RWPE2 (cell line): ENCODE measurements at regions not wholly inside any gene's neighbourhood (a gene's known extent, or its start where the extent isn't known, plus 50 kb on each side); places are given as distances from the start of the nearest gene placed in this dataset.

ENCODE experiments used
- ATAC-seq: fragments of 200-7000 bp; cut with Tn5 transposase; 3 replicates; pipeline ENCODE4 v1.9.1; 2021; ENCODE audit warnings: low read depth
- DNase-seq: peaks from one replicate; pipeline ENCODE4 v3.0.0-alpha.2; 2020; ENCODE audit warnings: low spot score
- H3K27ac ChIP-seq: fragments of 450-650 bp; 2 replicates; pipeline ENCODE4 v1.5.1; 2017; ENCODE audit warnings: mild to moderate bottlenecking; ENCODE audit not compliant: poor library complexity, severe bottlenecking
- H3K27me3 ChIP-seq: fragments of 250-450 bp; sonication (Bioruptor Pico); 2 replicates; pipeline ENCODE4 v1.5.1; 2021; ENCODE audit warnings: mild to moderate bottlenecking, moderate library complexity; ENCODE audit not compliant: insufficient read depth, poor library complexity, severe bottlenecking
- H3K36me3 ChIP-seq: fragments of 250-450 bp; sonication (Bioruptor Pico); 2 replicates; pipeline ENCODE4 v1.5.1; 2020; ENCODE audit warnings: low read depth, mild to moderate bottlenecking, moderate library complexity
- H3K4me1 ChIP-seq: fragments of 250-450 bp; sonication (Bioruptor Pico); 2 replicates; pipeline ENCODE4 v1.5.1; 2021; ENCODE audit warnings: mild to moderate bottlenecking, moderate library complexity; ENCODE audit not compliant: insufficient read depth, poor library complexity, severe bottlenecking
- H3K4me3 ChIP-seq: fragments of 250-450 bp; sonication (Bioruptor Pico); 2 replicates; pipeline ENCODE4 v1.5.1; 2021; ENCODE audit warnings: mild to moderate bottlenecking, moderate library complexity; ENCODE audit not compliant: severe bottlenecking
- H3K9me3 ChIP-seq: fragments of 250-450 bp; sonication (Bioruptor Pico); 2 replicates; pipeline ENCODE4 v1.5.1; 2021; ENCODE audit warnings: mild to moderate bottlenecking, moderate library complexity; ENCODE audit not compliant: severe bottlenecking
- CTCF ChIP-seq: fragments of 450-650 bp; IDR thresholded peaks from one replicate; pipeline ENCODE4 v1.5.1; 2017; ENCODE audit warnings: mild to moderate bottlenecking, moderate library complexity; ENCODE audit not compliant: poor library complexity, severe bottlenecking

- no peak overlapping the region for H3K27ac ChIP-seq
- no peak for DNase-seq
Observed at GRCh38 chr1:218718206-218718605, 373.1 kb downstream of the TGFB2 start.

GRCh38 chr1:218718977-218719376 lies 373.8 kb downstream of the TGFB2 start:
- no peak for TF ChIP-seq CTCF
- H3K27ac ChIP-seq: no peak overlapping the region
- no peak for ATAC-seq
- DNase-seq: no peak
- H3K36me3 ChIP-seq: no peaks in the 10 kb centered on the region
- no peaks in the 10 kb centered on the region for H3K9me3 ChIP-seq
- H3K27me3 ChIP-seq: no peaks in the 10 kb centered on the region
- no peak overlapping the region for H3K4me3 ChIP-seq
- no peaks in the 10 kb centered on the region for H3K4me1 ChIP-seq

More at GRCh38 chr1:218718206-218718605, 373.1 kb downstream of the TGFB2 start:
- H3K4me1 ChIP-seq: no peaks in the 10 kb centered on the region
- no peak for ATAC-seq
- no peaks in the 10 kb centered on the region for H3K9me3 ChIP-seq
- no peaks in the 10 kb centered on the region for H3K36me3 ChIP-seq
- TF ChIP-seq CTCF: no peak
- H3K27me3 ChIP-seq: no peaks in the 10 kb centered on the region
- H3K4me3 ChIP-seq: no peak overlapping the region

GRCh38 chr1:218728898-218729565 lies 383.9 kb downstream of the TGFB2 start:
- H3K27me3 ChIP-seq: no peaks in the 10 kb centered on the region
- H3K4me3 ChIP-seq: no peak overlapping the region
- H3K9me3 ChIP-seq: no peaks in the 10 kb centered on the region
- H3K4me1 ChIP-seq: no peaks in the 10 kb centered on the region
- H3K27ac ChIP-seq: no peak overlapping the region
- ATAC-seq (no peak), DNase-seq (no peak)
- H3K36me3 ChIP-seq: no peaks in the 10 kb centered on the region
- TF ChIP-seq CTCF: no peak

GRCh38 chr1:218735436-218736032 lies 390.4 kb downstream of the TGFB2 start:
- Histone ChIP-seq H3K36me3 (no peaks in the 10 kb centered on the region), H3K27me3 (no peaks in the 10 kb centered on the region), H3K4me3 (no peak overlapping the region), H3K4me1 (no peaks in the 10 kb centered on the region), H3K27ac (no peak overlapping the region), H3K9me3 (no peaks in the 10 kb centered on the region)
- ATAC-seq: no peak
- no peak for TF ChIP-seq CTCF
- DNase-seq: no peak

GRCh38 chr1:218739426-218739825 lies 394.3 kb downstream of the TGFB2 start:
- Histone ChIP-seq H3K4me1 (no peaks in the 10 kb centered on the region), H3K27ac (no peak overlapping the region), H3K4me3 (no peak overlapping the region), H3K27me3 (no peaks in the 10 kb centered on the region), H3K36me3 (no peaks in the 10 kb centered on the region), H3K9me3 (no peaks in the 10 kb centered on the region)
- no peak for ATAC-seq
- DNase-seq: no peak
- TF ChIP-seq CTCF: no peak
